ENCODE measurements at regions not wholly inside any gene's neighbourhood (a gene's known extent, or its start where the extent isn't known, plus 50 kb on each side); places are given as distances from the start of the nearest gene placed in this dataset.
"Not testable (repeated sequence)": the region's sequence is repeated elsewhere in the genome, so short reads cannot be mapped to it uniquely, and the experiment has no call there.

GRCh38 chr14:40417777-40418401 lies 985.7 kb upstream of the FBXO33 start:
- no peak for DNase-seq (ENCODE audit: low read depth, low spot score)
- H3K27ac ChIP-seq, result no peak overlapping the region

- H3K27ac ChIP-seq, result no peak overlapping the region
- DNase-seq (ENCODE audit: low read depth, low spot score), result no peak
These were observed 984.3 kb upstream of the FBXO33 start for GRCh38 chr14:40416565-40416964.

GRCh38 chr14:40414386-40414785 lies 982.2 kb upstream of the FBXO33 start:
- DNase-seq (ENCODE audit: low read depth, low spot score), result no peak
- no peak overlapping the region for H3K27ac ChIP-seq

- no peak for DNase-seq (ENCODE audit: low read depth, low spot score)
These were observed 980.9 kb upstream of the FBXO33 start for GRCh38 chr14:40413136-40413535.

GRCh38 chr14:40410708-40411107 lies 978.5 kb upstream of the FBXO33 start:
- H3K27ac ChIP-seq, result no peak overlapping the region
- DNase-seq (ENCODE audit: low read depth, low spot score), result no peak

More at GRCh38 chr14:40413136-40413535, 980.9 kb upstream of the FBXO33 start:
- no peak overlapping the region for H3K27ac ChIP-seq

GRCh38 chr14:40402957-40403356 lies 970.7 kb upstream of the FBXO33 start:
- no peak overlapping the region for H3K27ac ChIP-seq
- no peak for DNase-seq (ENCODE audit: low read depth, low spot score)

GRCh38 chr14:40398981-40399380 lies 966.7 kb upstream of the FBXO33 start:
- H3K27ac ChIP-seq, result no peak overlapping the region
- DNase-seq (ENCODE audit: low read depth, low spot score), result no peak

- no peak for DNase-seq (ENCODE audit: low read depth, low spot score)
These were observed 962.6 kb upstream of the FBXO33 start for GRCh38 chr14:40394634-40395340.

GRCh38 chr14:40393143-40393542 lies 960.9 kb upstream of the FBXO33 start:
- DNase-seq (ENCODE audit: low read depth, low spot score), result no peak
- H3K27ac ChIP-seq, result no peak overlapping the region

More at GRCh38 chr14:40394634-40395340, 962.6 kb upstream of the FBXO33 start:
- H3K27ac ChIP-seq, result no peak overlapping the region

GRCh38 chr14:40386433-40386832 lies 954.2 kb upstream of the FBXO33 start:
- no peak for DNase-seq (ENCODE audit: low read depth, low spot score)
- no peak overlapping the region for H3K27ac ChIP-seq

- DNase-seq (ENCODE audit: low read depth, low spot score), result no peak
- no peak overlapping the region for H3K27ac ChIP-seq
These were observed 942.0 kb upstream of the FBXO33 start for GRCh38 chr14:40374221-40374620.

GRCh38 chr14:40371011-40371410 lies 938.8 kb upstream of the FBXO33 start:
- no peak for DNase-seq (ENCODE audit: low read depth, low spot score)

GRCh38 chr14:40368314-40368713 lies 936.1 kb upstream of the FBXO33 start:
- no peak overlapping the region for H3K27ac ChIP-seq
- no peak for DNase-seq (ENCODE audit: low read depth, low spot score)

More at GRCh38 chr14:40371011-40371410, 938.8 kb upstream of the FBXO33 start:
- no peak overlapping the region for H3K27ac ChIP-seq

- DNase-seq (ENCODE audit: low read depth, low spot score), result no peak
These were observed 935.5 kb upstream of the FBXO33 start for GRCh38 chr14:40367717-40368116.

GRCh38 chr14:40365305-40365704 lies 933.1 kb upstream of the FBXO33 start:
- no peak for DNase-seq (ENCODE audit: low read depth, low spot score)
- H3K27ac ChIP-seq, result no peak overlapping the region

More at GRCh38 chr14:40367717-40368116, 935.5 kb upstream of the FBXO33 start:
- no peak overlapping the region for H3K27ac ChIP-seq

- no peak overlapping the region for H3K27ac ChIP-seq
- DNase-seq (ENCODE audit: low read depth, low spot score), result no peak
These were observed 930.6 kb upstream of the FBXO33 start for GRCh38 chr14:40362856-40363255.

GRCh38 chr14:40354754-40355153 lies 922.5 kb upstream of the FBXO33 start:
- H3K27ac ChIP-seq, result no peak overlapping the region
- DNase-seq (ENCODE audit: low read depth, low spot score), result no peak

- not testable (repeated sequence) for DNase-seq (ENCODE audit: low read depth, low spot score); H3K27ac ChIP-seq
These were observed 915.9 kb upstream of the FBXO33 start for GRCh38 chr14:40348104-40348503.

GRCh38 chr14:40347675-40348074 lies 915.4 kb upstream of the FBXO33 start:
- DNase-seq (ENCODE audit: low read depth, low spot score), result no peak
- H3K27ac ChIP-seq, result no peak overlapping the region

GRCh38 chr14:40346275-40346674 lies 914.0 kb upstream of the FBXO33 start:
- no peak overlapping the region for H3K27ac ChIP-seq
- DNase-seq (ENCODE audit: low read depth, low spot score), result no peak

- no peak overlapping the region for H3K27ac ChIP-seq
- no peak for DNase-seq (ENCODE audit: low read depth, low spot score)
These were observed 913.1 kb upstream of the FBXO33 start for GRCh38 chr14:40345334-40345733.

- H3K27ac ChIP-seq, result no peak overlapping the region
- no peak for DNase-seq (ENCODE audit: low read depth, low spot score)
These were observed 908.5 kb upstream of the FBXO33 start for GRCh38 chr14:40340708-40341107.
